ENCODE measurements at regions not wholly inside any gene's neighbourhood (a gene's known extent, or its start where the extent isn't known, plus 50 kb on each side); places are given as distances from the start of the nearest gene placed in this dataset.

DNA sequence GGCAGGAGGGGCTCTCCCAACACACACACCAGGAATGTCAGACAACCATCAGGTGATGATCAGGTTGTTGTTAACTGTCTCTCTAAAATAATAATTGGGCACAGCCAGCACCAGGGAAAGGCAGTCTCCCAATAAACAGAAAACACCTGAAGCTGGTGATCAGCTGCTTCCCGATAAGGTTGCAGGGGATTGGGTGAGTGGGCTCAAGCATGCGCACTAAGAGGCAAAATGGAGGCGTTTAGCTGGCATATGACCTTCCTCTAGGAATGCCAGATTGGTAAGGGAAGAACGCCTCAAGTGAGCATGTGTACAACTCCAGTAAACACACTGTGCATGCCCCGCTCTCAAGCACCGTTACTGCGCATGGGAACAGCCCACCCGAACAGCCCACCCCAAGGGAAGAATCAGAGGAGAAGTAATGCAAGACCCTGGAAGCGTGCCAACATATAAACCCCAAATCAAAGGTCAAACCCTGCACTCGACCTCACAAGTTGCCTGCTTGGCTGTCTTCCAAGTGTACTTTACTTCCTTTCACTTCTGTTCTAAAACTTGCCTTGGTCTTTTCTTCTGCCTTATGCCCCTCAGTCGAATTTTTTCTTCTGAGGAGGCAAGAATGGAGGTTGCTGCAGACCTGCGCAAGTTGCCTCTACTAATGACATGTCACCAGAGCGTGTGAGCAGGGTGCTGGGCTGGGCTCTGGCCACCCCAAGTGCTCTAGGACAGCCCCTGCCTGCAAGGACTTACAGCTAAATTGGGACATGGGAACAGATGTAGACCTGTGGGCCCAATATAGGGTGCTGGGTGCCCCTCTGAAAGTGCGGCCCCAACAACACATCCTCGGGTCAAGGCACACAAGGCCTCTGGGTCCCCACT is 200.8 kb downstream of the RHOU start:
- no peak overlapping the region for H3K27ac ChIP-seq (ENCODE audit: low read depth, low read length, severe bottlenecking)
- H3K4me1 ChIP-seq (ENCODE audit: control insufficient read depth, insufficient read depth, low read length, poor library complexity, severe bottlenecking): peaks cover 9% of the 10 kb centered on the region

DNA sequence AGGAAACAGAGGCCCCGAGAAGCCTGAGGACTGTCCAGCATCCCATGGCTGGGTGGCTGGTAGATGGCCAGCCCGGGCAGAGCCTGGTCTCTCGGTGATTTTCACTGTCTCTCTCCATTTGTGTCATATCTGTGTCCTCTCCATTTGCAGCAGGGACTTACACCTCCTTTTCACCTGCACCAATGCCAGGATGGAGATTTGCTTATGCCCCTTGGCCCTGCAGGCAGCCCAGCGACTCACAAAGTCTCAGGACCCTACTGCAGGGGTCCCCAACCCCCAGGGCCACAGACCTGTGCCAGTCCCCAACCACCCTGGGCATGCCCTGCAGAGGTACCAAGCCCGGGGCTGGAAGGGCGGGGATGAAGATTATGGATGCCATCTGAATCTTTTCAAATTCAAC is 201.6 kb downstream of the RHOU start:
- H3K4me1 ChIP-seq (ENCODE audit: control insufficient read depth, insufficient read depth, low read length, poor library complexity, severe bottlenecking): peaks cover 9% of the 10 kb centered on the region
- no peaks in the 10 kb centered on the region for H3K36me3 ChIP-seq (ENCODE audit: control insufficient read depth, insufficient read depth, low read length)
- no peak overlapping the region for H3K4me3 ChIP-seq (ENCODE audit: extremely low read depth, insufficient read depth, low read length, poor library complexity, severe bottlenecking)
- WGBS, 2 experiments (ENCODE audit: insufficient coverage in 2 of 2): 92 to 94% methylated on average over 3 to 6 of the region's 6 CpGs
- H3K27ac ChIP-seq (ENCODE audit: low read depth, low read length, severe bottlenecking): no peak overlapping the region
- H3K9me3 ChIP-seq (ENCODE audit: control insufficient read depth, low read length): no peaks in the 10 kb centered on the region

More for the DNA sequence above, 200.8 kb downstream of the RHOU start:
- no peak overlapping the region for H3K4me3 ChIP-seq (ENCODE audit: extremely low read depth, insufficient read depth, low read length, poor library complexity, severe bottlenecking)
- no peaks in the 10 kb centered on the region for H3K36me3 ChIP-seq (ENCODE audit: control insufficient read depth, insufficient read depth, low read length)
- H3K9me3 ChIP-seq (ENCODE audit: control insufficient read depth, low read length): no peaks in the 10 kb centered on the region
- 92 to 93% methylated on average over 9 to 12 of the region's 15 CpGs for WGBS, 2 experiments (ENCODE audit: insufficient coverage in 2 of 2)

DNA sequence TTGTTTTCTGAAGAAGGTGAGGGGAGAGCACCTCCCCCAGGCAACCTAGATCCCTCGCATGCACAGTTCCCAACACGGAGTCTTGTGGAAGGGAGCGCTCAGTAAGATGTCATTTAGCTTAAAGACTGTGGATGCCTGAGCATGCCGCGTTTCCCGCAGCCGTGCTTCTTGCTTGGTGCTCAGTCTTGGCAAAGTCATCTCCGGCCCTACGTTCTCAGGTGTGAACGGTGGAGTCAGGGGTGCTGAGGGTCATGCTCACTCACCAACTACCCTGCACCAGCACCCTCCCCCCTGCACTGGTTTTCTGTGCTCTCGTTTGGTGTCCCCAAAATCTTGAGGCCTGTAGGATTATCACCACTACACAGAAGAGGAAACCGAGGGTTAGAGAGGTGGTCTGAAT is 202.1 kb downstream of the RHOU start:
- 85% methylated on average over 10 of the region's 12 CpGs; no CpG with 5 or more reads in 1 of the 2 experiments for WGBS, 2 experiments (ENCODE audit: insufficient coverage in 2 of 2)
- H3K4me1 ChIP-seq (ENCODE audit: control insufficient read depth, insufficient read depth, low read length, poor library complexity, severe bottlenecking): peaks cover 9% of the 10 kb centered on the region
- H3K4me3 ChIP-seq (ENCODE audit: extremely low read depth, insufficient read depth, low read length, poor library complexity, severe bottlenecking): no peak overlapping the region
- H3K9me3 ChIP-seq (ENCODE audit: control insufficient read depth, low read length): no peaks in the 10 kb centered on the region
- H3K36me3 ChIP-seq (ENCODE audit: control insufficient read depth, insufficient read depth, low read length): no peaks in the 10 kb centered on the region
- no peak overlapping the region for H3K27ac ChIP-seq (ENCODE audit: low read depth, low read length, severe bottlenecking)

DNA sequence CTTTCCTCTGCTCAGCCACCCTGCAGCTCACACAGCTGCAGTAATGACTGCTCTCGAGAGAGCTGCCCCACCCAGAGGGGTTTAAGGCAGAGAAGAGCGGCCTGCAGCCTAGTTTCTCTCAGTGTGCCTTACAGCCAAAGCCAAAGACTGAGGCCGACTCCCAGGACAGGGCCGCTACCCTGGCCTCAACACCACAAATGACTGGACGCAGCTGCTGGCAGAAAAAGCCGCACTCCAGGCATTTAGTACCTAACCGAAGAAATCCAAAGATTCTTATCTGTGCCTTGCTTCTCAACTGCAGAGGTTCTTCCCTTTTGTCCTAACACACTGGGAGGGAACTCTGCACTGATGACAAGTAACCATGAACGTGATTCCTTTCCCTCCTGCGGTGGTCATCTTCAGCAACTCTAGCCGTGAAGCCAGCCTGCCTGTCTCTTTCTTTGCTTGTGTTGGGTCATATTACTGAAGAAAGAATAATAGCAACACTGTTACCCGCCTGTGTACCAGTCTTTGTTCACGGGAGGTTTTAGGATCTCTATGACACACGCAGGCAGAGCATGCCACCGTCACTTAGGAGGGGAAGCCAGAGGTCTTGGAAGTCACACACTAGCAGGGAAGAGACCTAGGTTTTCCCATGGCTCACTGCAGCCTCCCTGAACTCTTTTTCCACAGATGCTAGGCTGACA is 202.7 kb downstream of the RHOU start:
- Histone ChIP-seq H3K4me3 (ENCODE audit: extremely low read depth, insufficient read depth, low read length, poor library complexity, severe bottlenecking) (no peak overlapping the region), H3K36me3 (ENCODE audit: control insufficient read depth, insufficient read depth, low read length) (no peaks in the 10 kb centered on the region), H3K4me1 (ENCODE audit: control insufficient read depth, insufficient read depth, low read length, poor library complexity, severe bottlenecking) (peaks cover 9% of the 10 kb centered on the region), H3K27ac (ENCODE audit: low read depth, low read length, severe bottlenecking) (peak overlapping the region; percentile 10), H3K9me3 (ENCODE audit: control insufficient read depth, low read length) (no peaks in the 10 kb centered on the region)
- WGBS, 2 experiments (ENCODE audit: insufficient coverage in 2 of 2): 63 to 73% methylated on average over 9 to 12 of the region's 14 CpGs

DNA sequence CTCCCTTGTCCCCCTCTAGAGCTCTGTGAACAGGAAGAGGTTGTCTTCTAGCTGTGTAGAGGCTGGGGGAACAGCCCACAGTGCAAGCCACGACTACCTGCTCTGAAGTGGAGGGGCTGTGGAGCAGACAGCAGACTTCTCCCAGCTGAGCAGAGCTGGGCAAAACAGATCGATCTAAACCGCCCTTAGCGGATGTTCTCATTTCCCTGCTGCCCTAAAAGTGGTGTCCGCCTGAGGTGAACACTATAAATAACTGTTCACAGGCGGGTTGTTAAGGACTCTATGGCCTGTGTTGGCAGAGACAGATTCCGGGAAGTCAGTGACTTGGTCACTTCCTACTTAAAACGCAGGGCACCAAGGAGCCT is 203.2 kb downstream of the RHOU start:
- Histone ChIP-seq H3K9me3 (ENCODE audit: control insufficient read depth, low read length) (no peaks in the 10 kb centered on the region), H3K4me3 (ENCODE audit: extremely low read depth, insufficient read depth, low read length, poor library complexity, severe bottlenecking) (no peak overlapping the region), H3K36me3 (ENCODE audit: control insufficient read depth, insufficient read depth, low read length) (no peaks in the 10 kb centered on the region), H3K4me1 (ENCODE audit: control insufficient read depth, insufficient read depth, low read length, poor library complexity, severe bottlenecking) (peaks cover 9% of the 10 kb centered on the region), H3K27ac (ENCODE audit: low read depth, low read length, severe bottlenecking) (peak overlapping the region; percentile 10)
- 86 to 89% methylated on average over 8 of the region's 8 CpGs for whole genome bisulfite sequencing, 2 experiments (ENCODE audit: insufficient coverage in 2 of 2)

DNA sequence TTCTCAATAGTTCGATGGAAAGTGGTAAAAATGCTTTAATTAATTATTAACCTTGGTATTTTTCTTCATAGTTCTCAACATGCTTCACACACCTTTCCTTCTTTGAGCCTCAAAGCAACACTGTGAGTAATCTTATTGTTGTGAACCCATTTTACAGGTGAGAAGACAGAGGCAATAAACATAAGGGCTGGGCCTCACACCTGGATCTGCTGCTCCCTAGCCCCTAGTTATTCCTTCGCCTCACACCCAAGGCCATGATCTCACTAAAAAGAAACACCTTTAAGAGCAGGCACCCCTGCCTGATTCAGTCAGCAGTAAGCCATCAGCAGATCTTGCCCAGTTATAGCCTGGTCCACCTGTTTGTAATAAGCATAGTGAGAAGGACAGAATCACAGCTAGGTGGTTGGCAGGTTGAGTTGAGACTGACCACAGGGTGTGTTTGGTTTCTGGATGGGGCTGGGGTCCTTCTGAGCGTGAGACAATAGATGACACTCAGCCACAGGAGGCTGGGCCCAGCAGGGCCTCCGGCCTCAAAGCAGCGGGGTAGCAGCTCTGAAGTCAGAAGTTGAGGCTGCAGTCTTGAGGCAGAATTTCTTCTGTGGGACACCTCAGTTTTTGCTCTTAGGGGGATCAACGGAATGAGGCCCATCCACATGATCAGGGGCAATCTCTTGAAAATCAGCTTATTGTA is 203.9 kb downstream of the RHOU start:
- H3K9me3 ChIP-seq (ENCODE audit: control insufficient read depth, low read length): no peaks in the 10 kb centered on the region
- peaks cover 9% of the 10 kb centered on the region for H3K4me1 ChIP-seq (ENCODE audit: control insufficient read depth, insufficient read depth, low read length, poor library complexity, severe bottlenecking)
- no peak overlapping the region for H3K4me3 ChIP-seq (ENCODE audit: extremely low read depth, insufficient read depth, low read length, poor library complexity, severe bottlenecking)
- no peak overlapping the region for H3K27ac ChIP-seq (ENCODE audit: low read depth, low read length, severe bottlenecking)
- no peaks in the 10 kb centered on the region for H3K36me3 ChIP-seq (ENCODE audit: control insufficient read depth, insufficient read depth, low read length)
- WGBS, 2 experiments (ENCODE audit: insufficient coverage in 2 of 2): 83 to 90% methylated on average over 4 to 5 of the region's 6 CpGs

DNA sequence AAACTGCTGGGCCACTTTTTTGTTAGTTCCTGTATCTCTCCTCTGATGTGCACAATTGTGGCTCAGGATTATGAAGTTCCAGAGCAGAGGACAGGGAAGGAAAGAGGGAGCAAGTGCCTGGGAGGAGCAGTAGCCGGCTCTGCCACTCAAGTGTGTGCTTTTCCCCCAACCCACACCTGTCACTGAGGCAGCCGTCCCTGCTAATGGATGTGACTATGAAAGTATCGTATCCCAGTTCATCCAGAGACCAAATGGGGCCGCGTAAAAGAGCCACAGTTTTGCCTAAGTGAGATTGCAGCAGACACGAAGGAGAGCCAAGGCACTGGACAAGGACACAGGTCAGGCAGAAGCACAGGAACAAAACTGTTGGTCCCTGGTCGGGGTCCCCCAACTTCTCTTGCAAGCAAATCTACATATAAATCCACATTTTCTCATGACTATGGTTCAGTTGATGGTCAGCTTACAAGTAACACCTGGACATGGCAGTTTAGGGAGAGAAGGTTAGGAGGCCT is 204.7 kb downstream of the RHOU start:
- H3K4me3 ChIP-seq (ENCODE audit: extremely low read depth, insufficient read depth, low read length, poor library complexity, severe bottlenecking): no peak overlapping the region
- WGBS, 2 experiments (ENCODE audit: insufficient coverage in 2 of 2): 84 to 98% methylated on average over 5 to 7 of the region's 7 CpGs

DNA sequence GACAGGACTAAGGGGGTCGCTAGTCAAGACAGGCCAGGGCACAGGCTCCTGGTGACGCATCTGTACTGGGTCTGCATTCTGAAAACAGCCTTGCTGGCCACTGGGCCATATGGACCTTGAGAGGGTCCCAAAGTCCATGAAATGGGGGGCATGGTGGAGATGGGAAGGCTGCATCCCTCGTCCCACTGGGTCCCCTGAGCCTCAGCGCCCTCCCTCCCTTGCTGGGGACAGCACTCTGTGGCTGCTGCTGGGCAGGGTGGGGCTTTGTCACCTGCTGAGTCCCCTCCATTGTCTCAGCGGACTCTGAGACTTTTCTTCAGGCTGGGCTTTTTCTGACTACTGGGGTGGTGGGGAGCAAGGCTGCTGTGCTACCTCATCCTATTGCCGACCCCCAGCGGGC is 205.2 kb downstream of the RHOU start:
- H3K27ac ChIP-seq (ENCODE audit: low read depth, low read length, severe bottlenecking): no peak overlapping the region
- no peaks in the 10 kb centered on the region for H3K9me3 ChIP-seq (ENCODE audit: control insufficient read depth, low read length)
- H3K4me1 ChIP-seq (ENCODE audit: control insufficient read depth, insufficient read depth, low read length, poor library complexity, severe bottlenecking): peaks cover 10% of the 10 kb centered on the region
- H3K36me3 ChIP-seq (ENCODE audit: control insufficient read depth, insufficient read depth, low read length): no peaks in the 10 kb centered on the region
- no peak overlapping the region for H3K4me3 ChIP-seq (ENCODE audit: extremely low read depth, insufficient read depth, low read length, poor library complexity, severe bottlenecking)
- WGBS, 2 experiments (ENCODE audit: insufficient coverage in 2 of 2): 81 to 87% methylated on average over 4 to 5 of the region's 7 CpGs

More for the DNA sequence above, 204.7 kb downstream of the RHOU start:
- Histone ChIP-seq H3K9me3 (ENCODE audit: control insufficient read depth, low read length) (no peaks in the 10 kb centered on the region), H3K4me1 (ENCODE audit: control insufficient read depth, insufficient read depth, low read length, poor library complexity, severe bottlenecking) (peaks cover 14% of the 10 kb centered on the region), H3K27ac (ENCODE audit: low read depth, low read length, severe bottlenecking) (no peak overlapping the region), H3K36me3 (ENCODE audit: control insufficient read depth, insufficient read depth, low read length) (no peaks in the 10 kb centered on the region)

DNA sequence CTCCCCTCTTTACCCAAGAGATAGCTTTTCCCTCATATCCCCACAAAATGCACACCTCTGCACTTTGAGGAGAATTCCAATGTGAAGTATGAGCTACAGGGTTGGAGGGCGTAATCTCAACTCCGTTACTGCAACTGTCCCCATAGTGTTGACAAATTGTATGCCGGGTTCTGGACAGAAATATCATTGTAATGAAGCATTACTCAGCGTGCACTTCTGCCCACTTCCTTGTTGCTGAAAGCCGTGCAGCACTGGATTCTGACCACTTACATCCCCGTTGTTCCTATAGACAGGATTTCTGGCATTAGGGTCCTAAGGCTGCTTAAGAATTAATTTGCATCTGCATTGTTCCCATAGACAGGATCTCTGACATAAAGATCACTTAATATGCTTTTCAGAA is 205.6 kb downstream of the RHOU start:
- 92 to 97% methylated on average over 5 to 6 of the region's 6 CpGs for WGBS, 2 experiments (ENCODE audit: insufficient coverage in 2 of 2)
- H3K4me1 ChIP-seq (ENCODE audit: control insufficient read depth, insufficient read depth, low read length, poor library complexity, severe bottlenecking): peaks cover 10% of the 10 kb centered on the region
- H3K9me3 ChIP-seq (ENCODE audit: control insufficient read depth, low read length): no peaks in the 10 kb centered on the region
- H3K36me3 ChIP-seq (ENCODE audit: control insufficient read depth, insufficient read depth, low read length): no peaks in the 10 kb centered on the region
- no peak overlapping the region for H3K4me3 ChIP-seq (ENCODE audit: extremely low read depth, insufficient read depth, low read length, poor library complexity, severe bottlenecking)
- H3K27ac ChIP-seq (ENCODE audit: low read depth, low read length, severe bottlenecking): no peak overlapping the region

DNA sequence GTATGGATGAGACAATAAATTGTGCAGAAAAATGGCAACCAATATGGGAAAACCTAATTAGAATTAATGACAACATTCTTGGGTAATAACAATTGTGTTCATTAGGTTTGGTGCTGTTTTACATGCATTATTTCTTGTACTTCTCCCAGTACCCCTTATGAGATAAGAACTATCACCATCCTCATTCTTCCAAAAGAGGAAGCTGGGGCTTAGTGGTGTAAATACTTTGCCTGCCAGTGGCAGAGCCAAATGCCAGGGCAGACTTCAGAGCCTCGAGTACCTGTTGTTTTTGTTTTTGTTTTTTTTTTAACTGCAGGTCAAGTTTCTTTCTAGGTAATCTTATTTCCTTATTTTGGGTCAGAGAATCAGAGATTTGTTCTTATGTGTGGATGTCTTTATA is 206.4 kb downstream of the RHOU start:
- 80% methylated on average over 1 of the region's 1 CpG; no CpG with 5 or more reads in 1 of the 2 experiments for WGBS, 2 experiments (ENCODE audit: insufficient coverage in 2 of 2)
- H3K4me1 ChIP-seq (ENCODE audit: control insufficient read depth, insufficient read depth, low read length, poor library complexity, severe bottlenecking): peaks cover 10% of the 10 kb centered on the region

More for the DNA sequence above, 206.4 kb downstream of the RHOU start:
- Histone ChIP-seq H3K36me3 (ENCODE audit: control insufficient read depth, insufficient read depth, low read length) (no peaks in the 10 kb centered on the region), H3K9me3 (ENCODE audit: control insufficient read depth, low read length) (no peaks in the 10 kb centered on the region), H3K27ac (ENCODE audit: low read depth, low read length, severe bottlenecking) (no peak overlapping the region), H3K4me3 (ENCODE audit: extremely low read depth, insufficient read depth, low read length, poor library complexity, severe bottlenecking) (no peak overlapping the region)

Data from mesodermal cell (in vitro differentiated cells).